ENCODE measurements at regions not wholly inside any gene's neighbourhood (a gene's known extent, or its start where the extent isn't known, plus 50 kb on each side); places are given as distances from the start of the nearest gene placed in this dataset.

DNA sequence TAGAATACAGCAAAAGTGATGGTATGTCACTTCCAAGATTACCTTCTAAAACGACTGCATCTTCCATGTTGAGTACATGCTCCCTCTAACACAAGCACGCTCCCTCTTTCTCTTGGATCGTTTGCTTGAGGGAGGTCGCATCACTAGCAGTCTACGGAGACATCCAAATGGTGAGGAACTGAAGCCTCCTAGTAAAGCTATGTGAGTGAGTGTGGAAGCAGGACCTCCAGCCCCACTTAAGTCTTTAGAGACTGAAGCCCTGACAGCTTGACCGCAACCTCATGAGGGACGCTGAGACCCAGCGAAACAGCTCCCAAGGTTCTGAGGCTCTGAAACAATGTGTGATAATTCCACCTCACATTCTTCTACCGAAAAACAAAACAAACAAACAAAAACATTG, 486.7 kb upstream of the GCFC2 start:
- H3K4me1 ChIP-seq (ENCODE audit: control insufficient read depth, extremely low read depth, insufficient read depth, low read length): no peaks in the 10 kb centered on the region
- no peaks in the 10 kb centered on the region for H3K27me3 ChIP-seq (ENCODE audit: control insufficient read depth in 2 of 2, insufficient read depth in 2 of 2, low read length in 2 of 2)
- no peaks in the 10 kb centered on the region for H3K36me3 ChIP-seq (ENCODE audit: control insufficient read depth in 2 of 2, extremely low read depth in 1 of 2, insufficient read depth in 2 of 2, low read length in 2 of 2)
- no peak for DNase-seq (ENCODE audit: low read depth, low spot score)
- no peak overlapping the region for H3K9ac ChIP-seq (replicated peaks; ENCODE audit: extremely low read depth, insufficient read depth, low read length)
- POLR2A ChIA-PET: no interaction called here
- H3K9me3 ChIP-seq (replicated peaks; ENCODE audit: control insufficient read depth, insufficient read depth, low read length): no peaks in the 10 kb centered on the region
- H3K79me2 ChIP-seq (ENCODE audit: control insufficient read depth, insufficient read depth, low read length): no peaks in the 10 kb centered on the region
- H3K9me1 ChIP-seq (replicated peaks; ENCODE audit: control insufficient read depth, extremely low read depth, insufficient read depth, low read length): no peaks in the 10 kb centered on the region
- no peak overlapping the region for H3K4me3 ChIP-seq (replicated peaks in 1 of 3; ENCODE audit: insufficient read depth in 1 of 3, low read depth in 1 of 3, low read length in 3 of 3)
- no peak overlapping the region for H3K27ac ChIP-seq (ENCODE audit: insufficient read depth, low read depth, low read length)
- CTCF ChIA-PET: interaction anchor here (1.0 to 2.3 kb wide), 2 partner anchors 8 to 403 kb away, joined by 4 to 7 read pairs; no protein-coding TSS in a partner anchor
- intact Hi-C loops (cut with micrococcal nuclease): no loop called here
- BruUV-seq (replicated peaks): no TSS peak
- TF ChIP-seq MYC (IDR thresholded peaks at IDR 0.05; ENCODE audit: low read depth, low read length) (no peak), JUN (IDR thresholded peaks at IDR 0.05; ENCODE audit: borderline replicate concordance, insufficient read depth, insufficient read length, low read depth) (no peak), EZH2 (IDR thresholded peaks at IDR 0.05; ENCODE audit: borderline replicate concordance, low read depth, low read length, severe bottlenecking) (no peak), POLR2A (IDR thresholded peaks at IDR 0.05; ENCODE audit: low read depth, low read length) (no peak), GATA2 (IDR thresholded peaks at IDR 0.05; ENCODE audit: insufficient read depth, insufficient read length, low read depth, low read length) (no peak), FOS (IDR thresholded peaks at IDR 0.05; ENCODE audit: borderline replicate concordance, insufficient read depth, low read length) (no peak), POLR2AphosphoS5 (IDR thresholded peaks at IDR 0.05; ENCODE audit: insufficient read depth, low read depth, low read length) (no peak)
- TF ChIP-seq, protein P1, sequence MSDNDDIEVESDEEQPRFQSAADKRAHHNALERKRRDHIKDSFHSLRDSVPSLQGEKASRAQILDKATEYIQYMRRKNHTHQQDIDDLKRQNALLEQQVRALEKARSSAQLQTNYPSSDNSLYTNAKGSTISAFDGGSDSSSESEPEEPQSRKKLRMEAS (IDR thresholded peaks at IDR 0.05; ENCODE audit: insufficient read depth, insufficient read length): no peak
- TF ChIP-seq, protein P2, sequence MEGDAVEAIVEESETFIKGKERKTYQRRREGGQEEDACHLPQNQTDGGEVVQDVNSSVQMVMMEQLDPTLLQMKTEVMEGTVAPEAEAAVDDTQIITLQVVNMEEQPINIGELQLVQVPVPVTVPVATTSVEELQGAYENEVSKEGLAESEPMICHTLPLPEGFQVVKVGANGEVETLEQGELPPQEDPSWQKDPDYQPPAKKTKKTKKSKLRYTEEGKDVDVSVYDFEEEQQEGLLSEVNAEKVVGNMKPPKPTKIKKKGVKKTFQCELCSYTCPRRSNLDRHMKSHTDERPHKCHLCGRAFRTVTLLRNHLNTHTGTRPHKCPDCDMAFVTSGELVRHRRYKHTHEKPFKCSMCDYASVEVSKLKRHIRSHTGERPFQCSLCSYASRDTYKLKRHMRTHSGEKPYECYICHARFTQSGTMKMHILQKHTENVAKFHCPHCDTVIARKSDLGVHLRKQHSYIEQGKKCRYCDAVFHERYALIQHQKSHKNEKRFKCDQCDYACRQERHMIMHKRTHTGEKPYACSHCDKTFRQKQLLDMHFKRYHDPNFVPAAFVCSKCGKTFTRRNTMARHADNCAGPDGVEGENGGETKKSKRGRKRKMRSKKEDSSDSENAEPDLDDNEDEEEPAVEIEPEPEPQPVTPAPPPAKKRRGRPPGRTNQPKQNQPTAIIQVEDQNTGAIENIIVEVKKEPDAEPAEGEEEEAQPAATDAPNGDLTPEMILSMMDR (IDR thresholded peaks at IDR 0.05; ENCODE audit: extremely low read depth in 1 of 2, insufficient read depth in 1 of 2, low read depth in 1 of 2, low read length in 2 of 2): no peak
- dilution Hi-C loops (cut with MboI; ENCODE audit: extremely low pct_ligation_motif_present, low sequenced_read_pairs): no loop called here
- H4K20me1 ChIP-seq (replicated peaks; ENCODE audit: control insufficient read depth, extremely low read depth, insufficient read depth, low read length): no peaks in the 10 kb centered on the region
- H3K4me2 ChIP-seq (ENCODE audit: insufficient read depth, low read length): no peak overlapping the region
- FAIRE-seq: no peak
- no peak overlapping the region for H2AFZ ChIP-seq (ENCODE audit: low read depth, low read length)

Measured in endothelial cell of umbilical vein (primary cell).